ENCODE measurements at regions not wholly inside any gene's neighbourhood (a gene's known extent, or its start where the extent isn't known, plus 50 kb on each side); places are given as distances from the start of the nearest gene placed in this dataset.

DNA sequence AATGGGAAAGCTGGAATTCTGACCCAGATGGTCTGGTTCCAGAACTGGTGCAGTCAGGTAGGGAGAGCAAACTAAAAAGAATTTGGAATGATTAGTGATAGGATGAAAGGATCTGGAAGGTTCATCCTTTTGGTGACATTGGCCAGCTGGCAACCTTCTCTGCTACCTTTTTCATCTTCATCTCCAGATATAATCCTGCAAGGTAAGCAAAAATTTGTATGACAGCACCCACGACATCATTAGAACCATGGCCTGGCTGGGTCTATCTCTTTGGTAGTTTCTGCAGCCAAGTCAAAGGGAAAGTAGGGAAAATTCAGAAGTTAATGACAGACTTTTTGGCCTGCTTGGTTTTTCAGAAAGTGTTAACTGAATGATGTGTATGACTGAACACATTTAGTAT lies 188.9 kb upstream of the MALRD1 start:
- H3K9ac ChIP-seq (ENCODE audit: insufficient read depth in 1 of 2, low read length in 2 of 2), result no peak overlapping the region
- H3K4me1 ChIP-seq (ENCODE audit: control insufficient read depth in 5 of 5, insufficient read depth in 5 of 5, low read length in 5 of 5), result peaks cover 0 to 19% (median 0%) of the 10 kb centered on the region in 5 donors
- WGBS, 2 donors, result 71 to 78% methylated on average over 1 of the region's 1 CpG
- ATAC-seq (ENCODE audit: insufficient read depth, low FRiP score), result no peak
- TF ChIP-seq, protein P1, sequence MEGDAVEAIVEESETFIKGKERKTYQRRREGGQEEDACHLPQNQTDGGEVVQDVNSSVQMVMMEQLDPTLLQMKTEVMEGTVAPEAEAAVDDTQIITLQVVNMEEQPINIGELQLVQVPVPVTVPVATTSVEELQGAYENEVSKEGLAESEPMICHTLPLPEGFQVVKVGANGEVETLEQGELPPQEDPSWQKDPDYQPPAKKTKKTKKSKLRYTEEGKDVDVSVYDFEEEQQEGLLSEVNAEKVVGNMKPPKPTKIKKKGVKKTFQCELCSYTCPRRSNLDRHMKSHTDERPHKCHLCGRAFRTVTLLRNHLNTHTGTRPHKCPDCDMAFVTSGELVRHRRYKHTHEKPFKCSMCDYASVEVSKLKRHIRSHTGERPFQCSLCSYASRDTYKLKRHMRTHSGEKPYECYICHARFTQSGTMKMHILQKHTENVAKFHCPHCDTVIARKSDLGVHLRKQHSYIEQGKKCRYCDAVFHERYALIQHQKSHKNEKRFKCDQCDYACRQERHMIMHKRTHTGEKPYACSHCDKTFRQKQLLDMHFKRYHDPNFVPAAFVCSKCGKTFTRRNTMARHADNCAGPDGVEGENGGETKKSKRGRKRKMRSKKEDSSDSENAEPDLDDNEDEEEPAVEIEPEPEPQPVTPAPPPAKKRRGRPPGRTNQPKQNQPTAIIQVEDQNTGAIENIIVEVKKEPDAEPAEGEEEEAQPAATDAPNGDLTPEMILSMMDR (IDR thresholded peaks at IDR 0.05; ENCODE audit: control extremely low read depth, extremely low read depth), result no peak
- peak in 1 of 3 donors; percentile 56 for DNase-seq
- no peaks in the 10 kb centered on the region for H3K36me3 ChIP-seq (ENCODE audit: control insufficient read depth in 4 of 4, insufficient read depth in 4 of 4, low read length in 4 of 4)
- no peak overlapping the region for H3K4me3 ChIP-seq
- H3K27me3 ChIP-seq (ENCODE audit: control insufficient read depth in 3 of 3, insufficient read depth in 3 of 3, low read length in 2 of 3), result no peaks in the 10 kb centered on the region
- no peak overlapping the region for H3K27ac ChIP-seq (ENCODE audit: low read depth in 1 of 2, low read length in 1 of 2)
- no peaks in the 10 kb centered on the region for H3K9me3 ChIP-seq (ENCODE audit: control insufficient read depth in 4 of 4, insufficient read depth in 3 of 4, low read length in 3 of 4)

DNA sequence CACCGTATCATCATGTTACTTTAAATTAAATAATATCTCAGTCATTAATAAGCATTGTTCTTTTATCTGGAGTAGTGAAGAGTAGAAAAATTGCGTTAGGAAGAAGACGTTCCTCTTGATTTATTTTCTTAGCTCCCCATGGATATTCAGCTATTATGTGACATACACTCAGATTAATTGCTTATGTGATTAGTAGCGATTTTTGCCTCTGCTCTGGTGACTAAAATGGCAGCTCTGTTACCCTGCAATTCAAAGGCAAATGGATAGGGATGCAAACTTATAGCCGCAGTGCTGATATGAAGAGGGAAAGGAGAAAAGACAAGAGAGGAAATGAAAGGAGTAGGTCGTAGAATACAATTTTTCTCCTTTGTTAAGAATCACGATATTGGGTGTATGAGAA lies 188.4 kb upstream of the MALRD1 start:
- H3K9me3 ChIP-seq (ENCODE audit: control insufficient read depth in 4 of 4, insufficient read depth in 3 of 4, low read length in 3 of 4), result no peaks in the 10 kb centered on the region
- H3K4me3 ChIP-seq, result no peak overlapping the region
- no peaks in the 10 kb centered on the region for H3K36me3 ChIP-seq (ENCODE audit: control insufficient read depth in 4 of 4, insufficient read depth in 4 of 4, low read length in 4 of 4)
- H3K27me3 ChIP-seq (ENCODE audit: control insufficient read depth in 3 of 3, insufficient read depth in 3 of 3, low read length in 2 of 3), result no peaks in the 10 kb centered on the region
- ATAC-seq (ENCODE audit: insufficient read depth, low FRiP score) (no peak), DNase-seq (no peak)
- no peak overlapping the region for H3K9ac ChIP-seq (ENCODE audit: insufficient read depth in 1 of 2, low read length in 2 of 2)
- 69 to 80% methylated on average over 7 of the region's 7 CpGs for WGBS, 2 donors
- TF ChIP-seq, protein P1 (IDR thresholded peaks at IDR 0.05; ENCODE audit: control extremely low read depth, extremely low read depth), result no peak
- H3K4me1 ChIP-seq (ENCODE audit: control insufficient read depth in 5 of 5, insufficient read depth in 5 of 5, low read length in 5 of 5), result peaks cover 0 to 19% (median 0%) of the 10 kb centered on the region in 5 donors
- H3K27ac ChIP-seq (ENCODE audit: low read depth in 1 of 2, low read length in 1 of 2), result no peak overlapping the region

DNA sequence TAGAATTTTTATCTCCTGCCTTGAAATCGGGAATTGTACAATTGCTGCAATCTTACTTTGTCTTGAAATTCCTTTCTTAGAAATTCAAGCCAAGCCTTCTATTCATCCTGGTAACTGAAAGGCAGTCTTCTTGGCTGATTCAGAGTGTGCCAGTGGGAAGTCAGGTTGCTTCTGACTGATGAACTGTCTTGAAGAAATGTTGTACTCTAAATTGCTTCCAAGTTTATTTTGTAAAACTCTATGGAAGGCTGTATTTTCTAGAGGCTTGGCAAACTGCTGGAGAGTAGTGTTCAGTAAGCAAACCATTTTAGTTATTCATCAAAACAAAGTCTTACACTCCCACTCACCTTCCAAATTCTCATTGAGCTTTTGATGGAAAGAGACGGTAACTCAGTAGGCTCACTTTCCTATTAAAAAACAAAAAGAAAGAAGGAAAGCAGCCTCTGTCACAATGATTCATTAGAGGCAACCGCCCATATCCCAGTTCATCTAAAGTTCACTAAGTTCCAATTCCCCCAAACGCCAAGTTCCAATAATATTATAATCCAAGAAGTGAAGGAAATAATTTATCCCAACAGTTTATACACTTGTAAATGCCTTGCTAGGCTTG lies 187.9 kb upstream of the MALRD1 start:
- Histone ChIP-seq H3K27me3 (ENCODE audit: control insufficient read depth in 3 of 3, insufficient read depth in 3 of 3, low read length in 2 of 3) (no peaks in the 10 kb centered on the region), H3K36me3 (ENCODE audit: control insufficient read depth in 4 of 4, insufficient read depth in 4 of 4, low read length in 4 of 4) (no peaks in the 10 kb centered on the region), H3K27ac (ENCODE audit: low read depth in 1 of 2, low read length in 1 of 2) (no peak overlapping the region), H3K9ac (ENCODE audit: insufficient read depth in 1 of 2, low read length in 2 of 2) (no peak overlapping the region), H3K4me1 (ENCODE audit: control insufficient read depth in 5 of 5, insufficient read depth in 5 of 5, low read length in 5 of 5) (peaks cover 0 to 19% (median 0%) of the 10 kb centered on the region in 5 donors), H3K9me3 (ENCODE audit: control insufficient read depth in 4 of 4, insufficient read depth in 3 of 4, low read length in 3 of 4) (no peaks in the 10 kb centered on the region), H3K4me3 (no peak overlapping the region)
- ATAC-seq (ENCODE audit: insufficient read depth, low FRiP score) (no peak), DNase-seq (peak; percentile 25 to 86 (median 86))
- 48 to 59% methylated on average over 4 of the region's 4 CpGs for WGBS, 2 donors
- TF ChIP-seq, protein P1 (IDR thresholded peaks at IDR 0.05; ENCODE audit: control extremely low read depth, extremely low read depth), result no peak

DNA sequence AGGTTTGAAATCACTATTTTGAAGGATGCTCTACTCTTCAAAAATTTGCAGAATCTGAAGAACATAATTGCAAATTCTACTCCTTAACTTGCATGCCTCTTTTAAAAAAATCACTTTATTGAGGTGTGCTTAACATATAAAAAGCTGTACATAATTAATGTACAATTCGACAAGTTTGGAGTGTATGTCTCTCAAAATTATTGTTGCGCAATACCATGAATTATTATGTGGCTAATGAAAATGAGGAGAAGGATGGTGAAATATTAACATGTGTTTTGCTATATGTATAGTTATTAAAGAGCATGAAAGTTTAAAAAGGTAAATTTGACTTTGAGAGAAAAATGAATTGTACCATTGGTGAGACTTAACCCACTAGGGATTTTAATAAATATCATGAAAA lies 187.2 kb upstream of the MALRD1 start:
- ATAC-seq (ENCODE audit: insufficient read depth, low FRiP score) (no peak), DNase-seq (peak in 1 of 3 donors; percentile 14)
- Histone ChIP-seq H3K27me3 (ENCODE audit: control insufficient read depth in 3 of 3, insufficient read depth in 3 of 3, low read length in 2 of 3) (no peaks in the 10 kb centered on the region), H3K4me1 (ENCODE audit: control insufficient read depth in 5 of 5, insufficient read depth in 5 of 5, low read length in 5 of 5) (peaks cover 0 to 19% (median 0%) of the 10 kb centered on the region in 5 donors), H3K36me3 (ENCODE audit: control insufficient read depth in 4 of 4, insufficient read depth in 4 of 4, low read length in 4 of 4) (no peaks in the 10 kb centered on the region), H3K4me3 (no peak overlapping the region), H3K9ac (ENCODE audit: insufficient read depth in 1 of 2, low read length in 2 of 2) (no peak overlapping the region), H3K27ac (ENCODE audit: low read depth in 1 of 2, low read length in 1 of 2) (no peak overlapping the region), H3K9me3 (ENCODE audit: control insufficient read depth in 4 of 4, insufficient read depth in 3 of 4, low read length in 3 of 4) (no peaks in the 10 kb centered on the region)
- 88 to 90% methylated on average over 2 of the region's 2 CpGs for WGBS, 2 donors
- TF ChIP-seq, protein P1 (IDR thresholded peaks at IDR 0.05; ENCODE audit: control extremely low read depth, extremely low read depth), result no peak

Data from lung (tissue), 11 donors.